Ovary (tissue), 3 donors: ENCODE measurements at regions not wholly inside any gene's neighbourhood (a gene's known extent, or its start where the extent isn't known, plus 50 kb on each side); places are given as distances from the start of the nearest gene placed in this dataset.

Experiments
- EP300 ChIP-seq: sonication (generic); formaldehyde crosslinking; IDR thresholded peaks from one replicate; pipeline ENCODE4 v1.6.1; 2017; ENCODE audit warnings: antibody characterized with exemption
- POLR2A ChIP-seq: fragments of 450-650 bp; IDR thresholded peaks from one replicate; pipeline ENCODE4 v1.6.1; 2017; ENCODE audit warnings: antibody characterized with exemption, mild to moderate bottlenecking, moderate library complexity
- TF ChIP-seq, protein P1 (sequence below), 3 donors: fragments of 450-650 bp in 2 of 3; fragments of 200-600 bp in 1 of 3; IDR thresholded peaks; one replicate each; pipeline versions ENCODE4 v1.5.1 to v1.8.0; 2016 to 2022; ENCODE audit warnings: antibody characterized with exemption in 3 of 3, mild to moderate bottlenecking in 1 of 3
- donor health status: DM: no; HTN: no; CAD: no.

DNA sequence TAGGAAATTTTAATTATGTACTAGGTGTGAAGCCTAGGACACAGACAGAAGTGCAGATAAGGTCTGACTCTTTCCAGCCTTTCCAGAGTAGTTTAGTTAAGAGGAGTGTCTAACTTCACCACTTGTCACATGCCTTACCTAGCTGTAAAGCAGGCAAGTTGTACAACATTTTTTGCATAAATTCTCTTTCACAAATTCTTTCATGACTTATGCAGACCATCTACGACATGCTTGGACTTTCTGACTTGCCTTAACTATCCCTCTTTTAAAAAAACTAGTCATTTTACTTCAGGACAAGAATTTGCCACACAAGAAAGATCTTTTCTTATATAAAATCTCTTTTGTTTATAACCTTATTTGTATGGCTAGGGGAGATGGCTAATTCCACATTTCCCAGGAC, 1273.6 kb upstream of the SLC39A10 start:
- TF ChIP-seq, protein P1, sequence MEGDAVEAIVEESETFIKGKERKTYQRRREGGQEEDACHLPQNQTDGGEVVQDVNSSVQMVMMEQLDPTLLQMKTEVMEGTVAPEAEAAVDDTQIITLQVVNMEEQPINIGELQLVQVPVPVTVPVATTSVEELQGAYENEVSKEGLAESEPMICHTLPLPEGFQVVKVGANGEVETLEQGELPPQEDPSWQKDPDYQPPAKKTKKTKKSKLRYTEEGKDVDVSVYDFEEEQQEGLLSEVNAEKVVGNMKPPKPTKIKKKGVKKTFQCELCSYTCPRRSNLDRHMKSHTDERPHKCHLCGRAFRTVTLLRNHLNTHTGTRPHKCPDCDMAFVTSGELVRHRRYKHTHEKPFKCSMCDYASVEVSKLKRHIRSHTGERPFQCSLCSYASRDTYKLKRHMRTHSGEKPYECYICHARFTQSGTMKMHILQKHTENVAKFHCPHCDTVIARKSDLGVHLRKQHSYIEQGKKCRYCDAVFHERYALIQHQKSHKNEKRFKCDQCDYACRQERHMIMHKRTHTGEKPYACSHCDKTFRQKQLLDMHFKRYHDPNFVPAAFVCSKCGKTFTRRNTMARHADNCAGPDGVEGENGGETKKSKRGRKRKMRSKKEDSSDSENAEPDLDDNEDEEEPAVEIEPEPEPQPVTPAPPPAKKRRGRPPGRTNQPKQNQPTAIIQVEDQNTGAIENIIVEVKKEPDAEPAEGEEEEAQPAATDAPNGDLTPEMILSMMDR (IDR thresholded peaks at IDR 0.05) = no peak
- TF ChIP-seq POLR2A = no peak
- TF ChIP-seq EP300 = no peak
